NT2/D1 (cell line): ENCODE measurements at regions not wholly inside any gene's neighbourhood (a gene's known extent, or its start where the extent isn't known, plus 50 kb on each side); places are given as distances from the start of the nearest gene placed in this dataset.

Experiments used
- SUZ12 ChIP-seq: IDR thresholded peaks from 2 replicates; pipeline ENCODE4 v1.6.1; 2011; ENCODE audit not compliant: insufficient read length, insufficient read depth; ENCODE audit errors: extremely low read depth
- YY1 ChIP-seq: IDR thresholded peaks from 2 replicates; pipeline ENCODE4 v1.6.1; 2011; ENCODE audit not compliant: insufficient read length, insufficient read depth
- ZNF274 ChIP-seq: IDR thresholded peaks from 2 replicates; pipeline ENCODE4 v1.6.1; 2011; ENCODE audit warnings: mild to moderate bottlenecking, low read depth, low read length

GRCh38 chr6:113121571-113121970, 735.6 kb upstream of the MARCKS start:
- TF ChIP-seq YY1: no peak
- no peak for TF ChIP-seq SUZ12
- TF ChIP-seq ZNF274: no peak
